NCI-H187 (cell line): ENCODE measurements at regions not wholly inside any gene's neighbourhood (a gene's known extent, or its start where the extent isn't known, plus 50 kb on each side); places are given as distances from the start of the nearest gene placed in this dataset.
"Not testable (repeated sequence)": the region's sequence is repeated elsewhere in the genome, so short reads cannot be mapped to it uniquely, and the experiment has no call there.

Source experiments
- DNase-seq, 2 experiments: peaks; one replicate each; lab custom pipeline; 2025; lab: John Stamatoyannopoulos, UW

GRCh38 chr2:235105821-235106359, 154.1 kb downstream of the SH3BP4 start:
- DNase-seq, result no peak

DNA sequence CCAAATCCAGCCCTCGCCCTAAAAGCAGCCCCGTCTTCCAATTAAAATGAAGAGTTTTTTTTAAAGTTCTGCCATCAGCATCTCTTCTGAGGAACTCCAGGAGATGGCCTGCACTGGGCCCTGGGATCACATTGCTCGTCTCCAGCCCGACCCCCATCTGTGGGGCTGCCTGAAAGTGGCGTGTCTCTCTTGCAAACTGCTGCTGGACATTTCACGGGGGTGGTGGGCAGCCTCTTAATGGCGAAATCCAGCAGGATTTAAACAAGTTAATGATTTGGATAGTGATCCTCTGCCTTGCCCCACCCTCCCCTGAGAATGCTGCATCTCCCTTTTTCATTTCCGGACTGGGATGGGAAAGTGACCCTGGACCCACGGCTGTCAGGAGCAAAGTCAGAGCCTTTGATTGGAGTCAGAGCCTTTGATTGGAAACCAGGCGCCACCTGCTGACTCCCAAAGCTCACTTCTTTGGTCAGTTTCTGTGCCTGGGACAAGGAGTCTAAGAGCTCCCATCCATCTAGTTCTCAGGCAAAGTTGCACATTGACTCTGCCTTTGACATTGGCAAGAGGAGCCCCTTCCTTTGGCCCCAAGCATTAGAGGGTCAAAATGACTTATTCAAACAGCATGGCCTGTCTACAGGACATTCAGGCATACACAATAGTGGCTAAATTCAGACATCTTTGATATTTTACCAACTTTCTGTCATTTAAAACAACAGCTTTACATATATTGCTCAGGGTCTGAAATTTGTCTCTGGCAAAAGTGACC, 155.2 kb downstream of the SH3BP4 start:
- no peak for DNase-seq

GRCh38 chr2:235107640-235107951, 155.8 kb downstream of the SH3BP4 start:
- DNase-seq, result no peak

GRCh38 chr2:235109561-235109960, 157.7 kb downstream of the SH3BP4 start:
- not testable (repeated sequence) for DNase-seq

DNA sequence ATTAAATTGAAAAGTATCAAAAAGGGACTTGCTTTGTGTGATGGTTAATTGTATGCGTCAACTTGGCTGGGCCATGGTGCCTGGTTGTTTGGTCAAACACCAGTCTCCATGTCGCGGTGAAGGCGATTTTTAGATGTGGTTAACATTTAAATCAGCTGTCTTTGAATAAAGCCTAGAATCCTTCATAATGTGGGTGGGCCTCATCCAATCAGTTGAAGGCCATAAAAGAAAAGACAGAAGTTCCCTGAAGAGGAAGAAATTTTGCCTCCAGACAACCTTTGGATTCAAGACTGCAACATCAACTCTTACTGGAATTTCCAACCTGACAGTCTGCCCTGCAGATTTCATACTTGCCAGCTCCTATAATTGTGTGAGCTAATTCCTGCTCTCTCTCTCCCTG, 160.5 kb downstream of the SH3BP4 start:
- no peak for DNase-seq

- no peak for DNase-seq
These were observed 162.0 kb downstream of the SH3BP4 start for GRCh38 chr2:235113854-235114253.

- DNase-seq, result no peak
These were observed 162.5 kb downstream of the SH3BP4 start for GRCh38 chr2:235114286-235114685.

DNA sequence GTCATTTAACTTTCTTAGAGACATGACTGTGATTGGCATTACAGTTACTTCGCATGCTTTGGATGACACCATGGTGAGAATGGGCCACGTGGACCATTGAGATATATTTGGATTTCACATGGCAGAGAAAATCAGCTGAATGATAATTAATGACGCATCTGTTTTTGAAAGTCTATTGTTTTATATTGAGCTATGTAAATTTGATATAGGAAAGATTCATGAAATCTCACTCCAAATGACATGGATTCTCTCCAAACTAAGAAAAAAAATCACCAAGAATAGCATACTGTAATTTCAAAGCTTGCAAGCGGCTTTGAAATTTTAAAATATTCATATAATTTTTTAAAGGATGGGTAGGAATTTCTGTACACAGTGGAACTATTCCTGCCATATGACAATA, 163.7 kb downstream of the SH3BP4 start:
- DNase-seq, result no peak

DNA sequence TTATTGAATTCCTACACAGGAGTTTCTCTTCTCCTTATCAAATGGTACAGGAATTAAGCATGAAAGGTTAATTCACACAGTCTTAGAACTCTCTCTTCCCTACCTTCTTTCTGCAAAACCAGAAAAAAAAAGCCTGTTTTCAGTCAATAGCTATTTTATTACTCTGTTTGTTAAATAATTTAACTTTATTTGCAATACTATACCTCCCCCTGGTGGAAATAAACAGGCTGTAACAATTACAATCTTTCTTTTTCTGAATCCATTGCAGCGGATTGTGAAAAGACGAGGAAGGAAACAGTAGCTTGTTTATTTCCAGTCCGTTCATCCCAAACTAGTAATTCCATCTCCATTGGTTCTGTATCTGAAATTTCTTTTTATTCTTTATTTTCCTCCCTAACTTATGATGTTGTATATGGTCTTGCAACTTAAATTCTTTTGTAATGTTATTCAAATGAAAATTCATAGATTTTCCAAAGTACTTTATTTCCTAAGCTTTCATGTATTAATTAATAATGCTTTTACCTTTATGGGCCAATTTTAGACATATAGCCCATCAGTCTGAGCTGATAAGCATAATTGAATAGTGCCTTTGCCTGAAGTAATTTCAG, 165.2 kb downstream of the SH3BP4 start:
- DNase-seq, result no peak

- DNase-seq, result no peak
These were observed 175.0 kb downstream of the SH3BP4 start for GRCh38 chr2:235126768-235127167.

- DNase-seq, result no peak
These were observed 176.1 kb downstream of the SH3BP4 start for GRCh38 chr2:235127931-235128330.

GRCh38 chr2:235129850-235130249, 178.0 kb downstream of the SH3BP4 start:
- no peak for DNase-seq

DNA sequence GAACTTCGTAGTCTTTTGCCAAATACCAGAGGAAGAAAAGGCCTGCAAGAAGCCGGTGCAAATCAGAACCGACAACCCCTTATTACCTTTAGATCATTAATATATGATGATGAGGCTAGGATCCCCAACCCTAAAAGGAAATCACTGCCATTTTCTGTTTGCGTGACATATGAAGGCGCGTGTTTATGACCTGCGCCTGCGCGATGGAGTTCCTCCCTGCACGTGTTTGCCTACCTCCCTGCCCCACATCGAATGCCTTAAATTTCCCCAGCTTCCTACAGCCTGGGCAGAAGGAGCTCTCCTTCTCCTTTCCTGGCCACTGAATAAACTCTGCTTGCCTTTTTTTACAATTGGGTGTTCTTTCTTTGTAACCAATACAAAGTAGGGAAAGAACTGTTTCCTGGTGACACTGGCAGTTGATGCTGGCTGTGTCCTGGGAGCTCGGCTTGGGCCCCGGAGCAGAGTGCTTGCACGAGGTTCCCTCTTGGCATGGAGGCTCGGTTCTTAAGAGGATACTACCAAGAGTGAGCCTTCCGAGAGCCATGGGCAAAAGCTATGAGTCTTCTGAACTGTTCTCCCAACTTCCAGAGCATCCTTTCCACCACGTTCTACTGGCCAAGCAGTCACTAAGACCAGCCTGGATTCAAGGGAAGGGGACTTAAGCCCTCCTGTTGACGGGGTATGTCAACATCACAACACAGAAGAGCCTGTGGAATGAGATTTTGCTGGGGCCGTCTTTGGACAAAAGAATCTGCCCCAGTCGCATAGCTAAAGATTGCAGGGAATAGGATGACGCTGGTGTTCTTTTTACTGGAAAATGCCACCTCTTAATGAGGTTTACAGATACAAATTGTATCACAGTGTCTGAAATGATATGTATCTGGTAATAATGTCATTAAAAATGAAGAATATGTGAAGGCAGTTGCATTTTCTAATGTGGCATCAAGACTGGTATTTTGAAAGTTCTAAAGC, 179.8 kb downstream of the SH3BP4 start:
- DNase-seq, result no peak

DNA sequence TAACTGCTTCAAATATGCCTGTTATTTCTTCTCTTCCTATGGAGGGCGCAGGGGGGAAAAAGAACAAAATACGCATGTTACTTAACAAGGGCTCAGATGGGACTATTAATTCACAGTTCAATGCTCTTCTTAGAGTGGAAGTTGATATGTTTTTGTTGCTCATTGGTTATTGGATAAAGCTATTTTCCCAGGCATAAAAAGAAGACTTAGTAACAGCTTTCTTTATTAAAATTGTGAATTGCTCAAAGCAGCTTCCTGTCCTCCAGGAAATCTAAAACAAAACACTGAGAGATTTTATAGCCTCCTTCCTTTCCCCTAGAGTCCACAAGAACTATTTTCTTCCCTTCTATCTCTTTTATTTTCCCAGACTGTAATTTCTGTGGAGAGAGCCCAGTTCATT, 180.8 kb downstream of the SH3BP4 start:
- no peak for DNase-seq

- no peak for DNase-seq
These were observed 182.0 kb downstream of the SH3BP4 start for GRCh38 chr2:235133837-235134236.

DNA sequence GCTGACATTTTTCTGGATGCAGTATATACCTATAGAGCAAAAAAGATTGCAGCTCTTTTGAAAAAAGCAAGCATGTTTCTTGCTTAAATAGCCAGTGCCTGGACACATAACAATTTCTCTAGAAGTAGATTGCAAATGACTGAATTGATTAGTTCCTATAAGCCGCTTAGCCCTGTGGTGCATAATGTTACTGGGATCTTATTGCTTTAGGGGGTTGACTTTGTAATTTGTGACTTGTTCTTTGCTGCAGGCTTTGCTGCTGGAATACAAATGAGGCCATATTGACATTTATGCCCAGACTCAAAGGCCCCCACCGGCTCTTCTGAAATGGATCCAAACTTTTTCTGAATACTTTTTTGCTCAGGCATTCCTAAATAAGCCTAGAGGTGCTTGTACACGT, 182.6 kb downstream of the SH3BP4 start:
- DNase-seq, result no peak

DNA sequence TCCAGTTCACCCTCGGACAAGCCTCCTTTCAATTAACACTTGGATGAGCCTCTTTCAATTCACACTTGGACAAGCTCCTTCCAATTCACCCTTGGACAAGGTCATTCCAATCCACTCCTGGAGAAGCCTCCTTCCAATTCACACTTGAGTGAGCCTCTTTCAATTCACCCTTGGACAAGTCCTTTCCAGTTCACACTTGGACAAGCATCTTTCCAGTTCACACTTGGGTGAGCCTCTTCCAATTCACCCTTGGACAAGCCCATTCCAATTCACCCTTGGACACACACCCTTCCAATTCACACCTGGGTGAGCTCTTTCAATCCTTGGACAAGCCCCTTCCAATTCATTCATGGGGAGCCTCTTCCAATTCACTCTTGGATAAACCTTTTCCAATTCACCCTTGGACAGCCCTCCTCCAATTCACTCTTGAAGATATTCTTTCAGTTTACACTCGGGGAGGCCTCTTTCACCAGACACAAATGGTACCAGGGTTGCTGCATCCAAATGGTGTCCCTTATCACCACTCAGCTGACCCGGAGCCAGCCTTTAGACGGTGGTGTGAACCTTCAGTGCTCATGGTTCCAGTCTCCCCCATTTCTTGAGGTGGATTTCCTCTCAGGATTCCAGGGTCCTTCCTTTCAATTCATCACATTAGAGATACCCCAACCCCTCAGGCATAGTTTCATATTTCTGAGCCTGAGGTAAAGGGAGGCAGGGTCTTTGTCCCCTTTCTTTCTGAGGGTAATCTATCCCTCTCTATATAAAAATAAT, 183.6 kb downstream of the SH3BP4 start:
- DNase-seq, result no peak

DNA sequence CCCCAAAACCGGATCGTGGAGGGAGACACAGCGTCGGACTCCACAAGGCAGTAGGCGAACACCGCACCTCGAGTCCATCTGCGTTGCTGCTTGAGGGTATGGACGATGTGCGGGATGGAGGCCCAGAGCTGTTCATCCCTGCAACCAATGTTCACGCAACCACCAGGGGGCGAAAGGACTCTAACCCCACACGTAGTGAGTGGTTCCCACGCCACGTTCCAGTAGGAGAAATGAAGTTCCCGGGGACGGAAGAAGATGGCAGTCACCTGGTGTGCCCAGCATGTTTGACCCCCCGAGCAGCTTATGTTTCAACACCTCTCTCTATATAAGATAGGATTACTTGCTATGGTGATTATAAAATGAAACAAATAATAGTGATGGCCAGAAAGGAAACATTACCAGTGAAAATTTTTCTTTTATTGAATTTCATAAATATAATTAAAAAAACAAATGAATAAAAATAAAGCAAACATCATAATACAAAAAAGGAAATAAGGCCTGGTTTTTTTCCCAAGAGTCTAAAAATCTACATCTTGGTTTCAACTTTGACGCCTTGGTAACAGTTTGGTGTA, 184.3 kb downstream of the SH3BP4 start:
- peak in 1 of 2 experiments; percentile 69 for DNase-seq

DNA sequence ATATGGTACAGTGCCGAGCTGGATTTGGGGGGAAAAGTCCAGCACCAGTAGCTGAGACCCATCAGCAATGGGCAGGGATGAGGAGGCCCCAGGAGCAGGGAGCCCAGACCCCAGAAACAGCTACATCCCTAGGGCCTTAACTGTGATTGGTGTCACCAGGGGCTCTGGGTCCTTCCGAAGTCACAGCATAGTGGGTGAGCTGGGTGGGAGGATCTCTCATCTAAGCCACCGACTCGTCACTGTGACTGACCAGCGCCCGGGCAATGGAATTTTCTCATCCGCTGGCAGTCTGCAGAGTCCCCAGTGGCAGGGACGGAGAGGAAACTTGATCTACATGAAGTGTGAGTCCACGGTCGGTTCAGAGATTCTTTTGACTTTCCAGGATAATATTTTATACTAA, 186.5 kb downstream of the SH3BP4 start:
- no peak for DNase-seq

GRCh38 chr2:235139956-235140800, 188.4 kb downstream of the SH3BP4 start:
- no peak for DNase-seq

DNA sequence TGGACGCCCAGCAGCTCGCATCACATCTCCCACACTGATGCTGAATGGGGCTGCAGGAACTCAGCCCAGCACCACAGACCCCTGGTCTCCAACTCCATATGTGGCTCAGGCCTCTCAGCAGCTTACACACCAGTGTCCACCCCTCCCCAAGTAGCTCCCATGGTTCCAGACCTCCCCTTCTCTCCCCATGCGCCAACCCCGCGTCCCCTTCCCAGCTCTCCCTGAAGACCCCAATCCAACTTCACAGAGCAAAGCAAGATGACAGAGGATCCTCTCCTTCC, 188.9 kb downstream of the SH3BP4 start:
- no peak for DNase-seq
